CD14-positive monocyte (primary cell): ENCODE measurements at regions not wholly inside any gene's neighbourhood (a gene's known extent, or its start where the extent isn't known, plus 50 kb on each side); places are given as distances from the start of the nearest gene placed in this dataset.

Experiments
- DNase-seq, 3 donors: peaks; one replicate each; pipeline ENCODE4 v3.0.0-alpha.2; 2011 to 2022
- H2AFZ ChIP-seq: 2 replicates; pipeline ENCODE4 v1.6.0; 2012; ENCODE audit warnings: mild to moderate bottlenecking, low read depth, low read length, inconsistent platforms; ENCODE audit not compliant: insufficient read depth, poor library complexity, severe bottlenecking
- H3K27ac ChIP-seq, 2 donors: 1 replicate in 1 of 2; 2 replicates in 1 of 2; pipeline ENCODE4 v1.5.1; 2012 to 2013; ENCODE audit warnings: low read length in 2 of 2, control low read depth in 1 of 2, inconsistent platforms in 1 of 2, low read depth in 1 of 2, mild to moderate bottlenecking in 1 of 2
- H3K27me3 ChIP-seq, 2 donors: one replicate each; pipeline versions ENCODE4 v1.6.0 to v1.6.1; 2011 to 2013; ENCODE audit warnings: low read length in 2 of 2; ENCODE audit not compliant: control insufficient read depth in 2 of 2, insufficient read depth in 2 of 2
- H3K36me3 ChIP-seq, 2 donors: replicated peaks in 1 of 2; 1 replicate in 1 of 2; 2 replicates in 1 of 2; pipeline versions ENCODE4 v1.5.1 to v1.6.1; 2012 to 2013; ENCODE audit warnings: low read length in 2 of 2, control low read depth in 1 of 2, inconsistent platforms in 1 of 2, mild to moderate bottlenecking in 1 of 2; ENCODE audit not compliant: insufficient read depth in 2 of 2, control insufficient read depth in 1 of 2
- H3K4me1 ChIP-seq, 2 donors: 1 replicate in 1 of 2; 2 replicates in 1 of 2; pipeline versions ENCODE4 v1.5.1 to v1.6.1; 2012 to 2013; ENCODE audit warnings: low read length in 2 of 2, control low read depth in 1 of 2, inconsistent platforms in 1 of 2, mild to moderate bottlenecking in 1 of 2, moderate library complexity in 1 of 2; ENCODE audit not compliant: insufficient read depth in 2 of 2, control insufficient read depth in 1 of 2
- H3K4me2 ChIP-seq: replicated peaks from 2 replicates; pipeline ENCODE3; 2012; ENCODE audit warnings: low read length, moderate library complexity, mild to moderate bottlenecking; ENCODE audit not compliant: poor library complexity, severe bottlenecking; ENCODE audit errors: extremely low read depth
- H3K4me3 ChIP-seq, 3 experiments: fragments of 200-600 bp in 1 of 3; sonication (generic) in 1 of 3; replicated peaks in 1 of 3; 1 replicate in 2 of 3; 2 replicates in 1 of 3; pipeline ENCODE4 v1.5.1; 2011 to 2013; ENCODE audit warnings: low read length in 3 of 3, mild to moderate bottlenecking in 3 of 3, control low read depth in 2 of 3, low read depth in 2 of 3, inconsistent platforms in 1 of 3, moderate library complexity in 1 of 3
- H3K79me2 ChIP-seq: 2 replicates; pipeline ENCODE4 v1.6.0; 2012; ENCODE audit warnings: mild to moderate bottlenecking, control low read depth, inconsistent platforms, low read length, moderate library complexity; ENCODE audit not compliant: insufficient read depth
- H3K9ac ChIP-seq: 2 replicates; pipeline ENCODE4 v1.6.0; 2017; ENCODE audit warnings: low read length, mild to moderate bottlenecking; ENCODE audit not compliant: insufficient read depth, poor library complexity, severe bottlenecking
- H3K9me3 ChIP-seq, 2 donors: replicated peaks in 1 of 2; 1 replicate in 1 of 2; 2 replicates in 1 of 2; pipeline versions ENCODE4 v1.5.1 to v1.6.1; 2012 to 2013; ENCODE audit warnings: low read length in 2 of 2, control low read depth in 1 of 2; ENCODE audit not compliant: control insufficient read depth in 1 of 2, insufficient read depth in 1 of 2
- H4K20me1 ChIP-seq: 2 replicates; pipeline ENCODE4 v1.6.0; 2012; ENCODE audit warnings: mild to moderate bottlenecking, low read length, control low read depth, moderate library complexity; ENCODE audit not compliant: insufficient read depth
- H3K27ac Mint-ChIP-seq, 7 donors: one replicate each; pipeline ENCODE4 v1.8.0; 2020; ENCODE audit warnings: mild to moderate bottlenecking in 7 of 7, mixed read lengths in 7 of 7, moderate library complexity in 6 of 7, inconsistent platforms in 2 of 7
- H3K27me3 Mint-ChIP-seq, 3 donors: one replicate each; pipeline ENCODE4 v1.8.0; 2021 to 2022; ENCODE audit warnings: low read depth in 3 of 3, mild to moderate bottlenecking in 3 of 3, mixed read lengths in 3 of 3, moderate library complexity in 3 of 3, inconsistent platforms in 1 of 3
- H3K36me3 Mint-ChIP-seq, 2 donors: one replicate each; pipeline ENCODE4 v1.8.0; 2020; ENCODE audit warnings: mixed read lengths in 2 of 2, inconsistent platforms in 1 of 2, mild to moderate bottlenecking in 1 of 2
- H3K4me1 Mint-ChIP-seq: one replicate; pipeline ENCODE4 v1.8.0; 2020; ENCODE audit warnings: mild to moderate bottlenecking, mixed read lengths
- H3K4me3 Mint-ChIP-seq, 2 donors: one replicate each; pipeline ENCODE4 v1.8.0; 2020; ENCODE audit warnings: mild to moderate bottlenecking in 2 of 2, mixed read lengths in 2 of 2, moderate library complexity in 1 of 2
- H3K9me3 Mint-ChIP-seq, 7 donors: one replicate each; pipeline ENCODE4 v1.8.0; 2020 to 2022; ENCODE audit warnings: mixed read lengths in 7 of 7, mild to moderate bottlenecking in 6 of 7, moderate library complexity in 6 of 7, inconsistent platforms in 2 of 7
- WGBS: methylation state at CpG from one replicate; pipeline ENCODE4 v1.1.5; 2013; ENCODE audit warnings: missing lambda C conversion rate; ENCODE audit not compliant: insufficient coverage; 5-methylcytosine and 5-hydroxymethylcytosine counted together
- intact Hi-C, 2 donors: fragments of 100-400 bp; cut with micrococcal nuclease; formaldehyde crosslinking; loops; one replicate each; pipeline versions ENCODE4 v1.15.0 to v1.15.1; 2023
- TF ChIP-seq, protein P1 (sequence below): fragments of 200-600 bp; IDR thresholded peaks from one replicate; pipeline ENCODE4 v1.8.0; 2022; ENCODE audit warnings: antibody characterized with exemption, mild to moderate bottlenecking

DNA sequence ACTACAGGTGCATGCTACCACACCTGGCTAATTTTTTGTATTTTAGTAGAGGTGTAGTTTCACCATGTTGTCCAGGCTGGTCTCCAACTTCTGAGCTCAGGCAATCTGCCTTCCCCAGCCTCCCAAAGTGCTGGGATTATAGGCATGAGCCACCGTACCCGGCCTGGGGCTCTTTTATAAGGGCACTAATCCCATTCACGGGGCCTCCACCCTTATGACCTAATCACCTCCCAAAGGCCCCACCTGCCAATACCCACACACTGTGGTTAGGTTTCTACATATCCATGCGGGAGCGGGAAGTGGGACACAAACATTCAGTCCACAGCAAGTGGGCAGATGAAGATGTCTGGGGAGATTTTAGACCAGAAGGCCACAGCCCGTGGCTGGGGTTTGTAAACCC, 164.7 kb upstream of the SH3BP4 start:
- no peaks in the 10 kb centered on the region for H3K79me2 ChIP-seq
- no peak overlapping the region for H3K27ac Mint-ChIP-seq
- H3K27ac ChIP-seq = no peak overlapping the region
- TF ChIP-seq, protein P1, sequence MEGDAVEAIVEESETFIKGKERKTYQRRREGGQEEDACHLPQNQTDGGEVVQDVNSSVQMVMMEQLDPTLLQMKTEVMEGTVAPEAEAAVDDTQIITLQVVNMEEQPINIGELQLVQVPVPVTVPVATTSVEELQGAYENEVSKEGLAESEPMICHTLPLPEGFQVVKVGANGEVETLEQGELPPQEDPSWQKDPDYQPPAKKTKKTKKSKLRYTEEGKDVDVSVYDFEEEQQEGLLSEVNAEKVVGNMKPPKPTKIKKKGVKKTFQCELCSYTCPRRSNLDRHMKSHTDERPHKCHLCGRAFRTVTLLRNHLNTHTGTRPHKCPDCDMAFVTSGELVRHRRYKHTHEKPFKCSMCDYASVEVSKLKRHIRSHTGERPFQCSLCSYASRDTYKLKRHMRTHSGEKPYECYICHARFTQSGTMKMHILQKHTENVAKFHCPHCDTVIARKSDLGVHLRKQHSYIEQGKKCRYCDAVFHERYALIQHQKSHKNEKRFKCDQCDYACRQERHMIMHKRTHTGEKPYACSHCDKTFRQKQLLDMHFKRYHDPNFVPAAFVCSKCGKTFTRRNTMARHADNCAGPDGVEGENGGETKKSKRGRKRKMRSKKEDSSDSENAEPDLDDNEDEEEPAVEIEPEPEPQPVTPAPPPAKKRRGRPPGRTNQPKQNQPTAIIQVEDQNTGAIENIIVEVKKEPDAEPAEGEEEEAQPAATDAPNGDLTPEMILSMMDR = no peak
- peaks cover 2 to 7% (median 3%) of the 10 kb centered on the region in 3 donors for H3K27me3 Mint-ChIP-seq
- H3K4me3 Mint-ChIP-seq = no peak overlapping the region
- H3K9me3 Mint-ChIP-seq = peaks cover 14 to 29% (median 16%) of the 10 kb centered on the region in 7 donors
- peaks cover 10% of the 10 kb centered on the region in 2 donors for H3K9me3 ChIP-seq
- H2AFZ ChIP-seq = no peak overlapping the region
- H3K27me3 ChIP-seq = no peaks in the 10 kb centered on the region
- intact Hi-C loops = no loop called here
- H3K36me3 ChIP-seq = no peaks in the 10 kb centered on the region
- H3K36me3 Mint-ChIP-seq = no peaks in the 10 kb centered on the region
- no peak overlapping the region for H3K4me3 ChIP-seq
- WGBS = 88% methylated on average over 2 of the region's 6 CpGs
- H3K4me1 Mint-ChIP-seq = no peaks in the 10 kb centered on the region
- DNase-seq = no peak
- no peak overlapping the region for H3K9ac ChIP-seq
- no peaks in the 10 kb centered on the region for H3K4me1 ChIP-seq
- no peak overlapping the region for H3K4me2 ChIP-seq
- H4K20me1 ChIP-seq = no peaks in the 10 kb centered on the region

DNA sequence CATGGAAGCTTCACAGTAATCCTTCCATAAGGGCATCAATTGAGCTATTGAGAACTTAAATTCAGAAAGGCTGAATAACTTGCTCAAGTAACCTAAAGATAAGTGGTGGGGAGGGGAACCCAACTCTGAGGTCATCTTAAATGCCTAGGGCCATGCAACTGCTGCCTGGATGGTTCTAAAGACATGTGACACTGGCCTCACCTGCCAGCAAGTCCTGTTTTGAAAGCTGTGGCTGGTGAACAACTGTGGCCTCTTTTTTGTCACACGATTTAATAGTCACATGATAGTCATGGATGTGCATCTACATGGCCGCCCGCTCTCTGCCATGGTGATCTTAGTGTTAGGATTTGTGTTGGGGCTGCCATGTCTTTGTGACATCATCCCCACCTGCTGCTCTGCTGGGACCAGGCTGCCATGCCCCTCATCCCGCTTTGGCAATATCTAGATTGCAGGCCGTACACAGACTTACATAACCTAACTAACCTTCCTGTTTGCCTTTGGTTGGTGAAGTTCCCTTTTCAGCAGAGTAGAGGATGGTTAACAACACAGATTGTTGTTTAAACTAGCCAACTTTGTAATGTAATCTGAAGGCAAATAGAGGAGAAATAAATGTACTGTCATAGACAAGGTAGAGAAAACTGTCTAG, 177.9 kb upstream of the SH3BP4 start:
- DNase-seq = no peak
- H3K27me3 ChIP-seq = no peaks in the 10 kb centered on the region
- H3K4me1 Mint-ChIP-seq = no peaks in the 10 kb centered on the region
- peaks cover 0 to 24% (median 15%) of the 10 kb centered on the region in 7 donors for H3K9me3 Mint-ChIP-seq
- 60% methylated on average over 3 of the region's 5 CpGs for WGBS
- H3K36me3 Mint-ChIP-seq = no peaks in the 10 kb centered on the region
- H3K9ac ChIP-seq = no peak overlapping the region
- no peaks in the 10 kb centered on the region for H4K20me1 ChIP-seq
- H3K4me3 ChIP-seq = no peak overlapping the region
- no peak overlapping the region for H3K27ac ChIP-seq
- no peak overlapping the region for H3K27ac Mint-ChIP-seq
- intact Hi-C loops = no loop called here
- H3K9me3 ChIP-seq = peaks cover 4 to 7% of the 10 kb centered on the region in 2 donors
- no peak overlapping the region for H2AFZ ChIP-seq
- H3K79me2 ChIP-seq = no peaks in the 10 kb centered on the region
- H3K4me2 ChIP-seq = no peak overlapping the region
- no peak overlapping the region for H3K4me3 Mint-ChIP-seq
- TF ChIP-seq, protein P1 = no peak
- H3K4me1 ChIP-seq = no peaks in the 10 kb centered on the region
- peaks cover 0 to 3% (median 0%) of the 10 kb centered on the region in 3 donors for H3K27me3 Mint-ChIP-seq
- H3K36me3 ChIP-seq = no peaks in the 10 kb centered on the region
